ENCODE measurements at regions not wholly inside any gene's neighbourhood (a gene's known extent, or its start where the extent isn't known, plus 50 kb on each side); places are given as distances from the start of the nearest gene placed in this dataset.

GRCh38 chr12:78269620-78270019, 438.9 kb downstream of the NAV3 start:
- no peak for TF ChIP-seq CTCF (IDR thresholded peaks at IDR 0.05)

GRCh38 chr12:78271546-78271945, 440.9 kb downstream of the NAV3 start:
- TF ChIP-seq CTCF (IDR thresholded peaks at IDR 0.05): no peak

GRCh38 chr12:78275886-78276285, 445.2 kb downstream of the NAV3 start:
- no peak for TF ChIP-seq CTCF (IDR thresholded peaks at IDR 0.05)

GRCh38 chr12:78278706-78279190, 448.1 kb downstream of the NAV3 start:
- TF ChIP-seq CTCF (IDR thresholded peaks at IDR 0.05): no peak

- no peak for TF ChIP-seq CTCF (IDR thresholded peaks at IDR 0.05)
Observed at GRCh38 chr12:78279567-78279966, 448.9 kb downstream of the NAV3 start.

- TF ChIP-seq CTCF (IDR thresholded peaks at IDR 0.05): no peak
Observed at GRCh38 chr12:78284417-78284816, 453.7 kb downstream of the NAV3 start.

GRCh38 chr12:78290606-78291345, 460.1 kb downstream of the NAV3 start:
- TF ChIP-seq CTCF (IDR thresholded peaks at IDR 0.05): no peak

All from LNCAP (cell line).